ENCODE measurements at regions not wholly inside any gene's neighbourhood (a gene's known extent, or its start where the extent isn't known, plus 50 kb on each side); places are given as distances from the start of the nearest gene placed in this dataset.

DNA sequence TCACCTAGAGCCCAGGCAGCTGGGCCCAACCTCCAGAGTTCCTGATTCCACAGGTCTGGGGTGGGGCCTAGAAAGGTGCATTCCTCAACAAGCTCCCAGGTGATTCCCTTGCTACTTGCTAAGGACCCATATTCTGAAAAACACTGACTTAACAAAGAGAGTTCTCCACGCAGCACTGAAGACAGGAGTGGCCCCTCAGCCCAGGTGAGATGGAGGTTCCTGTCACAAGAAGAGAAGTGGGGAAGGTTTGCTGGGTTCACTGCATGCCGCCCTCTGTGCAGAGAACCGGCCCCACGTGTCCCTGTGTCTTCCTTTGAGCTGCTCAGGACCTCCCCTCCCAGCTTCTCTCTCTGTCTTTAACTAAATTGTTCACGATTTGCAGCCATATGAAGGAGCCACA is 201.4 kb upstream of the DDX18 start:
- TF ChIP-seq, protein P1, sequence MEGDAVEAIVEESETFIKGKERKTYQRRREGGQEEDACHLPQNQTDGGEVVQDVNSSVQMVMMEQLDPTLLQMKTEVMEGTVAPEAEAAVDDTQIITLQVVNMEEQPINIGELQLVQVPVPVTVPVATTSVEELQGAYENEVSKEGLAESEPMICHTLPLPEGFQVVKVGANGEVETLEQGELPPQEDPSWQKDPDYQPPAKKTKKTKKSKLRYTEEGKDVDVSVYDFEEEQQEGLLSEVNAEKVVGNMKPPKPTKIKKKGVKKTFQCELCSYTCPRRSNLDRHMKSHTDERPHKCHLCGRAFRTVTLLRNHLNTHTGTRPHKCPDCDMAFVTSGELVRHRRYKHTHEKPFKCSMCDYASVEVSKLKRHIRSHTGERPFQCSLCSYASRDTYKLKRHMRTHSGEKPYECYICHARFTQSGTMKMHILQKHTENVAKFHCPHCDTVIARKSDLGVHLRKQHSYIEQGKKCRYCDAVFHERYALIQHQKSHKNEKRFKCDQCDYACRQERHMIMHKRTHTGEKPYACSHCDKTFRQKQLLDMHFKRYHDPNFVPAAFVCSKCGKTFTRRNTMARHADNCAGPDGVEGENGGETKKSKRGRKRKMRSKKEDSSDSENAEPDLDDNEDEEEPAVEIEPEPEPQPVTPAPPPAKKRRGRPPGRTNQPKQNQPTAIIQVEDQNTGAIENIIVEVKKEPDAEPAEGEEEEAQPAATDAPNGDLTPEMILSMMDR (conservative IDR thresholded peaks at IDR 0.05 in 1 of 2, IDR thresholded peaks at IDR 0.05 in 1 of 2; ENCODE audit: low read depth in 1 of 2, low read length in 2 of 2): no peak
- TF ChIP-seq EZH2 (IDR thresholded peaks at IDR 0.05; ENCODE audit: low read length, missing control alignments): no peak

Data from fibroblast of lung (primary cell).